AG04449 (cell line): ENCODE measurements at regions not wholly inside any gene's neighbourhood (a gene's known extent, or its start where the extent isn't known, plus 50 kb on each side); places are given as distances from the start of the nearest gene placed in this dataset.

Experiments
- CTCF ChIA-PET: fragments of 350-600 bp; formaldehyde crosslinking; extraction: SDS; loops from one replicate; lab custom pipeline; 2021; ENCODE audit warnings: antibody characterized with exemption; lab: Yijun Ruan, JAX
- POLR2A ChIA-PET: fragments of 400-600, 350-600 bp; formaldehyde crosslinking; extraction: SDS; loops from one replicate; lab custom pipeline; 2020; ENCODE audit warnings: antibody characterized with exemption, inconsistent platforms; lab: Yijun Ruan, JAX
- DNase-seq: peaks from one replicate; pipeline ENCODE4 v3.0.0-alpha.2; 2010; ENCODE audit warnings: low read depth, low spot score
- H3K4me3 ChIP-seq: 2 replicates; pipeline ENCODE4 v1.5.1; 2011; ENCODE audit warnings: low read depth, mild to moderate bottlenecking, control low read depth, low read length
- TF ChIP-seq, protein P1 (sequence below): IDR thresholded peaks from one replicate; pipeline ENCODE4 v1.5.1; 2011; ENCODE audit warnings: mild to moderate bottlenecking, moderate library complexity, low read length, control low read depth, inconsistent platforms; ENCODE audit not compliant: insufficient read depth; ENCODE audit errors: missing control alignments

DNA sequence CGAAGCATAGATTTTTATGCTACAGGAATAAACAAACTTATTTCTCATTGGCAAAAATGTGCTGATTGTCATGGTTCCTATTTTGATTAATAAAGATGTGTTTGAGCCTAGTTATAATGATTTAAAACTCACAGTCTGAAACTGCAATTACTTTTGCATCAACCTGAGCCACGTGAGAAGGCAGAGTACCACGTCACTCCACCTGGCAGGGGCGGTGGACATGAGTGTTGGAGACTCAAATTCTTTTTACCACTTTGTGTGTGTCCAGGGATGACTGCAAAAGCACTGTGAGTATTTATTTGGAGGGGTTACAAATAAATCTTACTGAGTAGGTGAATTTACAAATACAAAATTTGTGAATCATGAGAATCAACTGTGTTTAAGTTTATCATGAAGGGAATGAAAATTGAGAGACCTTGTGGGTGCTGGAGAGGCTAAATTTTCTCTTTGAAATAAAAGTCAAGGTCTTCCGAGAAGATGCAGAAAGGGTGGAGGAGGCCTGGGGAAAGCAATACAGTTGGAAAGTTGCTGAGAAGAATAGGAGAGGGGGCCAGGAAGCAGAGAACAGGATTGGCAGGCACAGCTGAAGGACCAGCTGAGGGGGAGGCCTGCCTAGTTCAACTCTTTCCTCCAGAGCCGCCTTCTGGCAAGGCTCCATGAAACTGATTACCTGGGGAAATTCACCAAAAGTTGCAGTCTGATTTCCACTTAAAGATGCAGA lies 316.4 kb downstream of the MYCN start:
- ChIA-PET CTCF (no interaction called here), POLR2A (no interaction called here)
- no peak for DNase-seq
- H3K4me3 ChIP-seq: no peak overlapping the region
- TF ChIP-seq, protein P1, sequence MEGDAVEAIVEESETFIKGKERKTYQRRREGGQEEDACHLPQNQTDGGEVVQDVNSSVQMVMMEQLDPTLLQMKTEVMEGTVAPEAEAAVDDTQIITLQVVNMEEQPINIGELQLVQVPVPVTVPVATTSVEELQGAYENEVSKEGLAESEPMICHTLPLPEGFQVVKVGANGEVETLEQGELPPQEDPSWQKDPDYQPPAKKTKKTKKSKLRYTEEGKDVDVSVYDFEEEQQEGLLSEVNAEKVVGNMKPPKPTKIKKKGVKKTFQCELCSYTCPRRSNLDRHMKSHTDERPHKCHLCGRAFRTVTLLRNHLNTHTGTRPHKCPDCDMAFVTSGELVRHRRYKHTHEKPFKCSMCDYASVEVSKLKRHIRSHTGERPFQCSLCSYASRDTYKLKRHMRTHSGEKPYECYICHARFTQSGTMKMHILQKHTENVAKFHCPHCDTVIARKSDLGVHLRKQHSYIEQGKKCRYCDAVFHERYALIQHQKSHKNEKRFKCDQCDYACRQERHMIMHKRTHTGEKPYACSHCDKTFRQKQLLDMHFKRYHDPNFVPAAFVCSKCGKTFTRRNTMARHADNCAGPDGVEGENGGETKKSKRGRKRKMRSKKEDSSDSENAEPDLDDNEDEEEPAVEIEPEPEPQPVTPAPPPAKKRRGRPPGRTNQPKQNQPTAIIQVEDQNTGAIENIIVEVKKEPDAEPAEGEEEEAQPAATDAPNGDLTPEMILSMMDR: no peak

DNA sequence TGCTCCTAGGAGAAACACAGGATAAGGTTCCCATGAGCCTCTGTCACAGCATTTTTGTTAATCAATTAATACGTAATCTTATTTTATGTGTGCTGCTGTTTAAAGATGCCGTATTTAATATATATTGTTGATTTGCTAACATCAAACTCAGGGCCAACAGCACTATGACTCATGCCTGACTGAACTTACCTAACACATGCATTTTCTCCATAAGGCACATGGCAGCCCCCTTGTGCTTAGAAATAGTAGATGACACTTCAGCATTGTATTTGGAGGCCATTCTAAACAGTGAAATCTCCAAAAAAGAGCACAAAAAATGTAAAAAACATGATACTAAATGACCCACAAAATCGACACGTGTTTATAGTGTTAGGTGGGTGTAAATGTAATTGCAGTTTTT lies 314.8 kb downstream of the MYCN start:
- TF ChIP-seq, protein P1: no peak
- no peak overlapping the region for H3K4me3 ChIP-seq
- DNase-seq: no peak
- ChIA-PET CTCF (no interaction called here), POLR2A (no interaction called here)

DNA sequence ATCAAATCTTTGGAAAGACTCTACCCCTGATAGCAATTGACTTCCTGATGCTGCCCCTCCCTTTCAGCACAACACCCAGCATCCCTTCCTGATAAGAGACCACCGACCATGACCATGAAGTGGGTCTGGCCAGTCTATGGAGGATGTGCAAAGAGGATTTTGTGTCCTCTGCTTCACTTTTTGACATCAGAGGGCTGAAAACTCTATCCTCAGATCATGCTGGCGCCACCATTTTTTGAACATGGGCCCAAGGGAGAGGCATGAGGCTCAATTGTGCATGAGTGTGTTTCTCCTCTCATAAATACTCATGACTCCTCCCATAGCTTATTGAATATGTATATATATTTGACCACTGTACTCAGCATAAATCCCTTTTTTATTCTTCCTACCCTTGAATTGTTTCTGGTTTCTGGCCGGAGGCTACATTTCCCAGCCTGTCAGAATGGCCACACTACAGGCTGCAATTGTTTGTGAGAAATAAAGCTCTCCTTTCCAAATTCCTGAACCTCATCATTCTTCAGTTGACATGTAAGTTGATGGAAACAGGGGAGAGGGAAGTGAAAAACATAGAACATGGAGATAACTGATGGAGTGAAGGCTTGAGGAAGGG lies 314.1 kb downstream of the MYCN start:
- no peak for DNase-seq
- no peak overlapping the region for H3K4me3 ChIP-seq
- POLR2A ChIA-PET: no interaction called here
- TF ChIP-seq, protein P1: no peak
- CTCF ChIA-PET: no interaction called here

DNA sequence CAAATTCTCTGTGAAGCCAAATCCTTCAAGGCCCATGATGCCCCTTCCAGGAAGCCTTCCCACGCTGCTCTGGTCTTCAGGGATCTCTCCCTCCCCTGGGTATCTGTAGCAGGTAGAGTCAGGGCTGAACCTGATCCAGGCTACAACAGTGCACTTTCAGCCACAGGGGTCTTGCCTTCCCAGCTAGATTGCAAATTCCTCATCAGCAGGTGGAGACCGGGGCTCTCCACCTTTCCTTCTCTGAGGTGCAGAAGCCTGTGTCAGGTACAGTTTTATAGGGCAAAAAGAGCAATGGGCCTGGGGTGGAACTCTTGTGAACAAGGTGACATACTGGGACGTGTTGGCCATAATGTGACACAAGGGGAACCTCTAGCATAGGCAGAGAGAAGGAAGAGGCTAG lies 312.9 kb downstream of the MYCN start:
- TF ChIP-seq, protein P1: no peak
- CTCF ChIA-PET: no interaction called here
- POLR2A ChIA-PET: no interaction called here

DNA sequence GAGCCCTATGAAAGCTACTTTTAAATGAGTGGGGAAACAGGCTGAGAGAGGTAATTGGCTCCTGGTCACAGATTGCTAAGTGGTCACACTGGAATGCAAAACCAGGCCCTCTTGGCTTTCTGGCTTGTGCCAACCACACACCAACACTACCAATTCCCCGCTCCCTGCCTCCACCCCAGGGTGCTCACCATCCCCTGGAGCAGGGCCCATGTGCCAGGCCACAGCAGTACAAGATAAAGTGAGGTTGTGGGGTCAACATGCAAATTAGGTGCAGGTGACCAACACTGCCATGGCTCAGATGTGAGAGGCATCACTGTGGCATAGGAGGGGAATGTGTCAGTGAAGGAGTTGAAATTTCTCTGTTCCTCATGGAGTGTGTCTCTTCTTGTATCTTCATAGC lies 312.5 kb downstream of the MYCN start:
- TF ChIP-seq, protein P1: no peak
- DNase-seq: no peak
- CTCF ChIA-PET: no interaction called here
- H3K4me3 ChIP-seq: no peak overlapping the region
- POLR2A ChIA-PET: no interaction called here

More for the DNA sequence above, 312.9 kb downstream of the MYCN start:
- DNase-seq: no peak
- H3K4me3 ChIP-seq: no peak overlapping the region

DNA sequence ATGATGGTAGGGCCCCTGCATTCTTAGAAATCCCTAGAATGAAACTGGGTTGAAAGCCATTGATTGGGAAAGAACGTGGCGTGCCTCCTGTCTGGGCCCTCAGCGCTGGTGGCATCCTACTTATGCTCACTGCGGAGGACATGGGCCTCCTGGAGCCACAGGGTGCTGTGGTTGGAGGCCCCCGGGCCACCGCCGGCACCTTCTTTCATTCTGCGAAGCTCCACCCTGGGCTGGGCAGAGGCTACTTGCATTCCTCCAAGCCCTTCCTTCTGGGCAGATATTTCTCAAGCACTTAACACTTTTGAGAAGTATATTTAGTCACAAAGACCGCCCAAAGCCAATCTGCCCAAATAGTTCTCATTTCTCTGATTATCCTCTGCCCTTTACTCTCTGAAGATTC lies 311.9 kb downstream of the MYCN start:
- CTCF ChIA-PET: no interaction called here

More for the DNA sequence above, 311.9 kb downstream of the MYCN start:
- POLR2A ChIA-PET: no interaction called here
- TF ChIP-seq, protein P1: no peak
- no peak overlapping the region for H3K4me3 ChIP-seq
- DNase-seq: no peak
